ENCODE measurements at regions not wholly inside any gene's neighbourhood (a gene's known extent, or its start where the extent isn't known, plus 50 kb on each side); places are given as distances from the start of the nearest gene placed in this dataset.

DNA sequence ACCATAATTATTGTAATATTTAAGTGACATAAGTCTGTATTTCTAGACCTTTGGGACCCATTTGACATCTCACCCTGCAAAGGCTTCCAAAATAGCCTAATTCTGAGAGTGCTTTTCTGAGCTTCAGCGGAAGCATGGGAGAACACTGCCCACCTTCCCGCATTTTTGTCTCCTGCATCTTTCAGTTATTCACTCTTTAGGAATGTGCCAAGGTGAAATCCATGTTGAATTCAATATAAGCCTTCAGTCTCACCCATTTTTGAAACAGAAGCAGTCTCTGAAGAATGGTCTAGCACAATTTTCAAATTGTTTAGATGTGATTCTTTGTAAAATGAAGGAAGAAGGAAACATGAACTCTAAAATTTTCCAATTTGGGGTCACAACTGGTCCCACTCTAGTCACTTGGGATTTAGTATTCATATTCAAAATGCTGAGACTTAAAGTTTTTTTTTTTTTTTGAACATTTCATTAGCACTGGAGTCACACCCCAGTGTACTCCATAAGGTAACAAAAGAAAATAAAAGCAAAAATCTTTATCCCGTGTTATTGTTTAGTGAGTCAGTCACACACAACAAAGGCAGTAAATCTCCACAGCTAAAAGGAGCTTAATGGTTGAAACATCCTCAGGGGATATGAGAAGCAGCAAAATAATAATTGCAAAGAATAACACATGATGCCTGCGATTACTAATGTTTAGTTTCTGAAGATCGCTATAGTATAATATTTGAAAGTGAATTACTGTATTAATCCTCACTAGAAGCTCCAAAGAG, 479.9 kb upstream of the BTBD3 start:
- TF ChIP-seq, protein P1, sequence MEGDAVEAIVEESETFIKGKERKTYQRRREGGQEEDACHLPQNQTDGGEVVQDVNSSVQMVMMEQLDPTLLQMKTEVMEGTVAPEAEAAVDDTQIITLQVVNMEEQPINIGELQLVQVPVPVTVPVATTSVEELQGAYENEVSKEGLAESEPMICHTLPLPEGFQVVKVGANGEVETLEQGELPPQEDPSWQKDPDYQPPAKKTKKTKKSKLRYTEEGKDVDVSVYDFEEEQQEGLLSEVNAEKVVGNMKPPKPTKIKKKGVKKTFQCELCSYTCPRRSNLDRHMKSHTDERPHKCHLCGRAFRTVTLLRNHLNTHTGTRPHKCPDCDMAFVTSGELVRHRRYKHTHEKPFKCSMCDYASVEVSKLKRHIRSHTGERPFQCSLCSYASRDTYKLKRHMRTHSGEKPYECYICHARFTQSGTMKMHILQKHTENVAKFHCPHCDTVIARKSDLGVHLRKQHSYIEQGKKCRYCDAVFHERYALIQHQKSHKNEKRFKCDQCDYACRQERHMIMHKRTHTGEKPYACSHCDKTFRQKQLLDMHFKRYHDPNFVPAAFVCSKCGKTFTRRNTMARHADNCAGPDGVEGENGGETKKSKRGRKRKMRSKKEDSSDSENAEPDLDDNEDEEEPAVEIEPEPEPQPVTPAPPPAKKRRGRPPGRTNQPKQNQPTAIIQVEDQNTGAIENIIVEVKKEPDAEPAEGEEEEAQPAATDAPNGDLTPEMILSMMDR (IDR thresholded peaks at IDR 0.05) = no peak
- TF ChIP-seq TAF1 (IDR thresholded peaks at IDR 0.05; ENCODE audit: borderline replicate concordance, low read depth, low read length) = no peak
- no peak for TF ChIP-seq JUND (IDR thresholded peaks at IDR 0.05)
- TF ChIP-seq SIN3A (IDR thresholded peaks at IDR 0.05; ENCODE audit: borderline replicate concordance, low read depth, low read length) = no peak
- TF ChIP-seq TCF12 (IDR thresholded peaks at IDR 0.05) = no peak
- TF ChIP-seq NRF1 (IDR thresholded peaks at IDR 0.05; ENCODE audit: low read depth, low read length) = no peak
- no peak for TF ChIP-seq RAD21 (IDR thresholded peaks at IDR 0.05; ENCODE audit: low read length)
- no peak for TF ChIP-seq RCOR1 (IDR thresholded peaks at IDR 0.05; ENCODE audit: low read length)
- TF ChIP-seq FOXJ3 (CRISPR knock-in tag; IDR thresholded peaks at IDR 0.05) = no peak
- no peak for TF ChIP-seq GABPA (IDR thresholded peaks at IDR 0.05; ENCODE audit: low read depth)
